GM23248 (cell line): ENCODE measurements at regions not wholly inside any gene's neighbourhood (a gene's known extent, or its start where the extent isn't known, plus 50 kb on each side); places are given as distances from the start of the nearest gene placed in this dataset.
A peak's percentile ranks its signal among the peaks of the same experiment; 100 is the strongest.

ENCODE experiments used
- DNase-seq: peaks from one replicate; pipeline ENCODE4 v3.0.0-alpha.2; 2015
- H2AFZ ChIP-seq: fragments of 200-600 bp; sonication (generic); 2 replicates; pipeline ENCODE4 v1.6.1; 2016; ENCODE audit warnings: antibody characterized with exemption
- H3F3A ChIP-seq: fragments of 200-600 bp; sonication (generic); 2 replicates; pipeline ENCODE4 v1.6.1; 2016; ENCODE audit warnings: mild to moderate bottlenecking, antibody characterized with exemption, mixed run types; ENCODE audit not compliant: insufficient read depth
- H3K27ac ChIP-seq: fragments of 200-600 bp; sonication (generic); 2 replicates; pipeline ENCODE4 v1.5.1; 2016; ENCODE audit warnings: mild to moderate bottlenecking
- H3K27me3 ChIP-seq: fragments of 200-600 bp; sonication (generic); replicated peaks from 2 replicates; pipeline ENCODE4 v1.6.1; 2016; ENCODE audit warnings: mild to moderate bottlenecking; ENCODE audit not compliant: insufficient read depth
- H3K36me3 ChIP-seq: fragments of 200-600 bp; sonication (generic); 2 replicates; pipeline ENCODE4 v1.6.1; 2016; ENCODE audit warnings: low read depth, mild to moderate bottlenecking
- H3K4me1 ChIP-seq: fragments of 200-600 bp; sonication (generic); 2 replicates; pipeline ENCODE4 v1.6.1; 2016; ENCODE audit warnings: mild to moderate bottlenecking; ENCODE audit not compliant: insufficient read depth
- H3K4me2 ChIP-seq: fragments of 200-600 bp; sonication (generic); one replicate; pipeline ENCODE4 v1.6.1; 2016; ENCODE audit warnings: mild to moderate bottlenecking; ENCODE audit not compliant: unreplicated experiment
- H3K4me3 ChIP-seq: fragments of 200-600 bp; sonication (generic); 2 replicates; pipeline ENCODE4 v1.5.1; 2016; ENCODE audit warnings: mild to moderate bottlenecking
- H3K79me2 ChIP-seq: fragments of 200-600 bp; sonication (generic); 2 replicates; pipeline ENCODE4 v1.6.1; 2016; ENCODE audit warnings: mild to moderate bottlenecking; ENCODE audit not compliant: insufficient read depth
- H3K9ac ChIP-seq: fragments of 200-600 bp; sonication (generic); 2 replicates; pipeline ENCODE4 v1.6.1; 2016; ENCODE audit warnings: mild to moderate bottlenecking
- H3K9me2 ChIP-seq: fragments of 200-600 bp; sonication (generic); 2 replicates; pipeline ENCODE4 v1.6.1; 2016; ENCODE audit warnings: mixed run types, mild to moderate bottlenecking, moderate library complexity; ENCODE audit not compliant: insufficient read depth
- H3K9me3 ChIP-seq: fragments of 200-600 bp; sonication (generic); one replicate; pipeline ENCODE4 v1.6.1; 2017; ENCODE audit warnings: low read depth
- H4K20me1 ChIP-seq: fragments of 200-600 bp; sonication (generic); 2 replicates; pipeline ENCODE4 v1.6.0; 2016; ENCODE audit not compliant: insufficient read depth
- EZH2 ChIP-seq: fragments of 200-600 bp; sonication (generic); IDR thresholded peaks from 2 replicates; pipeline ENCODE4 v1.6.1; 2018; ENCODE audit warnings: antibody characterized with exemption, mild to moderate bottlenecking; ENCODE audit not compliant: insufficient read depth, poor library complexity, severe bottlenecking
- EZH2phosphoT487 ChIP-seq: fragments of 200-600 bp; sonication (generic); IDR thresholded peaks from 2 replicates; pipeline ENCODE4 v1.6.1; 2018; ENCODE audit warnings: antibody characterized with exemption, moderate library complexity, mild to moderate bottlenecking, low read depth; ENCODE audit not compliant: insufficient read depth
- WGBS, 2 experiments: methylation state at CpG; one replicate each; pipeline ENCODE4 v1.1.6; 2015 to 2017; ENCODE audit warnings: low lambda C conversion rate in 2 of 2, low coverage in 1 of 2; ENCODE audit errors: missing lambda C conversion rate in 2 of 2; 5-methylcytosine and 5-hydroxymethylcytosine counted together
- in situ Hi-C: fragments of 300-500 bp; cut with MboI; formaldehyde crosslinking; loops from 2 replicates; pipeline ENCODE4 v1.15.0; 2020

DNA sequence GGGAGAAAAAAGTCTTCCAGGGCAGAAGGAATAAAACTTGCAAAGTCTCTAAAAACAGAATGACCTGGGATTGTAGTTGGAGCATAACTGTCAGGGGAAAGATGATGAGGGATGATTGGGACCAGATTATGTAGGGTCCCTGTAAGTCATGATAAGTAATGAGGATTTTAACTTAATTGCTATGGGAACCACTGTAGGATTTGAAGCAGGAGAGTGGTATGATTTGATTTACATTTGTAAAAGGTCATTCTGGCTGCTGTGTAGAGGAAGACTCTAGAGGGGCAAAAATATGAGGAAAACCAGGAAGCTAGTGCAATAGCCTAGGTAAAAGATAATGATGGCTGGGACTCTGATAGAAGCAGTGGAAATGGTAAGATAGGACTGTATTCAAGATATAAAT lies 900.2 kb downstream of the DIAPH3 start:
- TF ChIP-seq EZH2: no peak
- no peak for TF ChIP-seq EZH2phosphoT487
- Histone ChIP-seq H3K27ac (no peak overlapping the region), H3K9me2 (no peaks in the 10 kb centered on the region)

DNA sequence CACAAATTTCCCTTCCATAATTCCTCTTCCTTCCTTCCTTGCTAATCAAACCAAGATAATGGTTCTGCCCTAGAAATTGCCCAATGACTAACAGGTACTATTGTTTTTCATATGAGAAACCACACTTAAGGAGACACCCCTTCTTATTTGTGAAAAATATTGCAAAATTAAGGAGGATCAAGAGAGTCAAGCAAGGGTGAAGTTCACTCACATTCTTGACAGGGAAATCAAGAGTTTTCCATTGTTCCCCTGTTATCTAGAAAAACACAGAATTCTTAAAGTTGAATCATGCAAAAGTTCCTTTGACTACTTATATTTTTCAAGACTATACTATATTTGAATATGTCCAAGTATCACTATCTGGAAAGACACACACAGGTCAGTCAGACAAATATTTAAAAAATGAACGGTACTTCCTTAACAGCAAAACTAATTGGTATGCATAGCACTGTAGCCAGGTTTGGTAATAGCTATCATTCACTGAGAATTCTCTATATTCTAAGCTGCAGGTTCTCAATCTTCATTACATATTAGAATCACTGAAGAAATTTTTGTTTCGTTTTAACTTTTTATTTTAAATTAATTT lies 897.2 kb downstream of the DIAPH3 start:
- 6 to 7% methylated on average over 2 of the region's 2 CpGs for WGBS, 2 experiments
- Histone ChIP-seq H2AFZ (no peak overlapping the region), H3F3A (no peaks in the 10 kb centered on the region), H3K4me1 (no peaks in the 10 kb centered on the region), H3K9ac (no peak overlapping the region), H3K9me2 (no peaks in the 10 kb centered on the region), H3K27ac (no peak overlapping the region), H3K79me2 (no peaks in the 10 kb centered on the region), H4K20me1 (no peaks in the 10 kb centered on the region), H3K4me2 (no peak overlapping the region), H3K36me3 (no peaks in the 10 kb centered on the region), H3K4me3 (no peak overlapping the region), H3K27me3 (no peaks in the 10 kb centered on the region), H3K9me3 (no peaks in the 10 kb centered on the region)
- DNase-seq: no peak
- in situ Hi-C loops: no loop called here
- no peak for TF ChIP-seq EZH2
- TF ChIP-seq EZH2phosphoT487: no peak

More for the DNA sequence above, 900.2 kb downstream of the DIAPH3 start:
- Histone ChIP-seq H3K79me2 (no peaks in the 10 kb centered on the region), H2AFZ (no peak overlapping the region), H3K9me3 (no peaks in the 10 kb centered on the region), H3K4me1 (no peaks in the 10 kb centered on the region), H3K4me3 (no peak overlapping the region), H3F3A (no peaks in the 10 kb centered on the region), H3K4me2 (no peak overlapping the region), H4K20me1 (no peaks in the 10 kb centered on the region), H3K9ac (no peak overlapping the region), H3K27me3 (no peaks in the 10 kb centered on the region), H3K36me3 (no peaks in the 10 kb centered on the region)
- in situ Hi-C loops: no loop called here
- no peak for DNase-seq

DNA sequence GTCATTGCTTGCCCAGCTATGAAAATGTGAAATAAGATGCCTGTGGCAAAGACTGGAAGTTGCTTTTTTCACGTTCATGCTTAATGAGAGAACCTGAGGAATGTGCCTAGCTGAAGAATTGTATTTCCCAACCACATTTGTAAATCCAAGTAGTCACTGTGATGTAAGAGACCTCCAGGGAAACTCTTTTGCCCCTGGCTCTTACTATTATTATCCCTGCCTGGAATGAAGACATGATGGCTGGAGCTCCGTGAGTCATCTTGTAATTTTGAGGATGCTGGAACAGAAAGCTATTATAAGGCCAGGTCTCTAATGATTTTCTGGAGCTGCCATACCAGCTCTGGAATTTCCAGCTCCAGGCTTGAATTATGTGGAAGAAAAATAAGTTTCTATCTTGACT lies 894.3 kb downstream of the DIAPH3 start:
- peak; percentile 5 for DNase-seq
- Histone ChIP-seq H3F3A (no peaks in the 10 kb centered on the region), H3K79me2 (no peaks in the 10 kb centered on the region), H3K4me3 (no peak overlapping the region), H2AFZ (no peak overlapping the region), H3K27ac (no peak overlapping the region), H3K4me2 (no peak overlapping the region), H3K9me3 (no peaks in the 10 kb centered on the region), H3K9me2 (no peaks in the 10 kb centered on the region), H3K4me1 (no peaks in the 10 kb centered on the region), H3K36me3 (no peaks in the 10 kb centered on the region), H4K20me1 (no peaks in the 10 kb centered on the region), H3K9ac (no peak overlapping the region), H3K27me3 (no peaks in the 10 kb centered on the region)
- TF ChIP-seq EZH2phosphoT487 (no peak), EZH2 (no peak)
- in situ Hi-C loops: no loop called here
- WGBS, 2 experiments: 12 to 16% methylated on average over 2 of the region's 2 CpGs

DNA sequence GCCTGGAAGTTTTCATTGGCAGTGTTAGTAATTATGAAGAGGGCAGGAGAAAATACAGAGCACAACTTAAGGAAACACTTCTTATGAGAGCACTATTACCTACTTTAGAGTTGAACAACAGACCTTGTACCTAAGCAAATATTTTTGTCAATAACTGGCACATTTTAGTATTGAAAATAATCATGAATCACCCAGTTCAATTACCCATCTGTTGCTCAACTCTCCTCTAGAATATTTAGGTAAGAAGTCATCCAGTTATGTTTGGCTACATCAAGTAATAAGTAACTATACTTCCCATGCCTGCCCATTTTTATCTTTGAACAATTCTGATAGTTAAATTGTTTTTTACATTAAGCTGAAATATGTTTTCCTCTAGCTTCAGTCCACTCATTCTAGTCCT lies 893.4 kb downstream of the DIAPH3 start:
- H3F3A ChIP-seq: no peaks in the 10 kb centered on the region
- no peak overlapping the region for H3K4me3 ChIP-seq
- no peaks in the 10 kb centered on the region for H3K9me3 ChIP-seq
- no peak for DNase-seq
- H3K4me2 ChIP-seq: no peak overlapping the region
- H3K36me3 ChIP-seq: no peaks in the 10 kb centered on the region
- no peak overlapping the region for H3K9ac ChIP-seq
- no peaks in the 10 kb centered on the region for H3K9me2 ChIP-seq
- no peak overlapping the region for H3K27ac ChIP-seq
- H3K4me1 ChIP-seq: no peaks in the 10 kb centered on the region
- H2AFZ ChIP-seq: no peak overlapping the region
- H4K20me1 ChIP-seq: no peaks in the 10 kb centered on the region
- H3K79me2 ChIP-seq: no peaks in the 10 kb centered on the region
- TF ChIP-seq EZH2 (no peak), EZH2phosphoT487 (no peak)
- in situ Hi-C loops: no loop called here
- no peaks in the 10 kb centered on the region for H3K27me3 ChIP-seq

DNA sequence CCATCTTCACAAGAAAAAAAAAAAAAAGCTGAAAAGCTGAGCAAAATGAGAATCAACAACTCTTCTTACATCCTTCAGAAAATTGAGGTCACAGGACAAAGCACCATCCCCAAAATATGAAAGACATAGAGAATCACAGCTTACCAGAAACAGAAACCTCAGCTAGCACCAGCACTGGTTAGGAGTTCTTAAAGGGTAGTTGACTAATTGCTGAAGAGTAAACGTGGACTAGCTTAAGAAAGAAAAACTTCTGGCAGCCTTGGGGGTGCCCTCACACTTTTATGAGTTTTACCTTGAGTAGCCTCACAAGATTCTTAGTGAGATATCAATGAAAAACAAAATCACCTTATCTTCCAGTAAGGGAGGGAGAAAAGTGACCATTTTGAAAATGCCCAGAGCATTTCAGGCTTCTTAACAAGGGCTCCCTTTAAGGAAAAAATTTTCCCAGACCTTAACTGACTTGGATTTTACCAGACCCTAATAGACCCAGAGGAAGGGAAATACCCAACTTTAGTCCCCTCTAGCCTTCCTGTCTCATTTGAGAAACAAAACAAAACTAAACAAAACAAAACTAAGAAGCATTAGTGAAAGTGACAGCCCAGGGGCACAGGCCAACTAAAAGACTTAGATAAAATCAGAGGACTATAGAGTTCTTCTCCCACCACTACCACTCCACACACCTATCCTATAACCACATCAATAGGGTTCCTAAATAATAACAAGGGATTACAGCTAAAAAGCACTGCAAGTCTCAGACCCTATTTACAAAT lies 888.6 kb downstream of the DIAPH3 start:
- TF ChIP-seq EZH2 (no peak), EZH2phosphoT487 (no peak)

More for the DNA sequence above, 888.6 kb downstream of the DIAPH3 start:
- Histone ChIP-seq H3K36me3 (no peaks in the 10 kb centered on the region), H3K27me3 (no peaks in the 10 kb centered on the region), H3K4me1 (no peaks in the 10 kb centered on the region), H3K4me3 (no peak overlapping the region), H3K9ac (no peak overlapping the region), H3K79me2 (no peaks in the 10 kb centered on the region), H4K20me1 (no peaks in the 10 kb centered on the region), H3K27ac (no peak overlapping the region), H3F3A (no peaks in the 10 kb centered on the region), H3K4me2 (no peak overlapping the region), H2AFZ (no peak overlapping the region), H3K9me3 (no peaks in the 10 kb centered on the region), H3K9me2 (no peaks in the 10 kb centered on the region)
- no peak for DNase-seq
- in situ Hi-C loops: no loop called here
- WGBS, 2 experiments: 0 to 4% methylated on average over 1 of the region's 1 CpG
